Cerebellar cortex (tissue), 1 donor: ENCODE measurements at regions not wholly inside any gene's neighbourhood (a gene's known extent, or its start where the extent isn't known, plus 50 kb on each side); places are given as distances from the start of the nearest gene placed in this dataset.

Source experiments
- DNase-seq: peaks from one replicate; pipeline ENCODE4 v3.0.0-alpha.2; 2015; ENCODE audit warnings: low spot score

DNA sequence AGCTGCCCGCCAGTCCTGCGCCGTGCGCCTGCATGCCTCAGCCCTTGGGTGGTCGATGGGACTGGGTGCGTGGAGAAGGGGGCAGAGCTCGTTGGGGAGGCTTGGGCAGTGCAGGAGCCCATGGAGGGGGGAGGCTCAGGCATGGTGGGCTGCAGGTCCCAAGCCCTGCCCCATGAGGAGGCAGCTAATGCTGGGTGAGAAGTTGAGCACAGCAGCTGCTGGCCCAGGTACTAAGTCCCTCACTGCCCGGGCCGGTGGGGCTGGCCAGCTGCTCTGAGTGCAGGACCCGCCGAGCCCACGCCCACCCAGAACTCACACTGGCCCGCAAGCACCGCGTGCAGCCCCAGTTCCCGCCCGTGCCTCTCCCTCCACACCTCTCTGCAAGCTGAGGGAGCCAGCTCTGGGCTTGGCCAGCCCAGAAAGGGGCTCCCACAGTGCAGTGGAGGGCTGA, 764.3 kb upstream of the TYRP1 start:
- DNase-seq, result no peak

DNA sequence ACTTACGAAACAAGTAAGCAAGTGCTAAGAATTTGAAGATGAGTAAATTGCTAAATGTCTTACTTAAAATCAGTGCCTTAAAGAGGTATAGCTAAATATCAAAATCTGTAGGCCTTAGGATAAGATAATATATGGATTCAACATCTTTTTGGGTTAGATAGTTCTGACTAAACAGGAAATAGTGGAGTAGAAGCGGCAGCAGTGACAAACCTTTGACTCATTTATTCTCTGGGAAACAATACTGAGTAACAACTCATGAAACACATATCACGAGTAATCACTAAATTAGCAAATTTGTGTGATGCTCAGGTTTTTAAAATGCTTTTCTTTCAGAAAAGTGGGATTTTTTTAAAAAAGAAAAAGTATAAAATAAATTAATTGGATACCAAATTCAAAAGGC, 762.1 kb upstream of the TYRP1 start:
- DNase-seq, result no peak

DNA sequence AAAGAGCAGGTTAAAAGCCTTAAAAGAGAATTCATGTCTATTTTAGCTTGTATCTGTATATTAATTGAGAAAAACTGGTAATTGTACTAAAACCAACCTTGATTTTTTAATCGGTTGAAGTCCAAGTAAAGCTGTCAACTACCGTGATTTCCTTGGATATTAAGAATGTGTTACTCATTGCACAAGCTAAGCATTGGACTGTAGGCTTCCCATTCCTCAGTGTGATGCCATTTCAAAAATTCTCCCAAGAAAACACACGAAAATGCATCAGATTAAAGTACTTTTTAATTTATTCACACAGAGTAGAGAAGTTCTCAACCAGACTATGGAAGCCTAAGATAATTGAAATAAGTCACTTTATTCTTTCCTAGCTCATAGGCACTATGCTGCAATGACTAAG, 761.4 kb upstream of the TYRP1 start:
- DNase-seq, result no peak

DNA sequence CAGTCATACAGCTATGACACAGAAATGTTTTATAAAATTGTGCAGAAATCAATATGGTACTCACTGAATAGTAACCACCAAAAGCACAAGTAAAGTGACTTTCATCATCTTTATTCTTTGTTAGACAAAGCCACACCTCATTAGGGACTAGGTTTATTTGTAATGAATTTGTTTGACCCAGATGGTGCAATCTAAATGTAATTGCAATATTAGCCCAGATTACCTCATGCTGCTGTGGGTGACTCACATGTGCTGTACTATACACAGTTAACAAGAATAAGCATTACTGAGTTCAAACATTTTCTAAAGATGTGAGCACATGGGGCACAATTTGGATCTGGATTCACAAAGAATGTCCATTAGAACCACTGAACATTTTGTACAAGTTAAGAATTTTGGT, 759.3 kb upstream of the TYRP1 start:
- no peak for DNase-seq

DNA sequence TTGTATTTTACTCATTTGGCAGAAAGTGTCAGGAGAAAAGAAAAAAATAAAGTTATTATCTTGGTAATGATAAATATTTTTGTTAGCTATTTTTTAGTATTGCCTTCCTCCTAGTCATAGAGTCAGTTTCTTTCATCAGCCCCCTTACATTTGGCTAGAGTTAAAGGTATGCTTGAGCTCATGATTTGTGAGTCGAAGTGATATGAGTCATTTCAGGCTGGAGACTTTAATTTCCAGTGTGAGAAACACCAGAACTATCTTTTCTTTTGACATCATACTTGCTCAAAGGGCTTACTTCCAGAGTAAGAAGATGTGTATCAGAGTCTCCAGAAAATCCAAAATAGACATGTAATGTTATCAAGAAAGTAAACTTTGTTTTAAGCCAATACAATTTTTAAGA, 746.7 kb upstream of the TYRP1 start:
- DNase-seq, result no peak

DNA sequence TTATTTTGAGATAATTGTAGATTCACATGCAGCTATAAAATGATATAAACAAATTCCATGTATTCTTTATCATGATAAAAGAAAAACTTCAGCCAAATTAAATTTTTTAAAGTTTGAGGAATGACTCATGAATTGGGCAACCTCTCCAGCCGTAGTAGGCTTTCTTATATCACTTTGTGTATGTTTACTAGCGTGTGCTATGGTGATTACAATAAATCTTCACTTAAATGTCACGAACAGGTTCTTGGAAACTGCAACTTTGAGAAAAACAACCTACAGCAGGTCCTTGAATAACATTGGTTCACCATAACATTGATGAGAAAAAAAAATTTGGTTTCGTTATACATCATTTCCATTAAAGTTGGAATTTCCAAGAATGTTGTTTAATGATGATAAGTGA, 730.9 kb upstream of the TYRP1 start:
- no peak for DNase-seq

DNA sequence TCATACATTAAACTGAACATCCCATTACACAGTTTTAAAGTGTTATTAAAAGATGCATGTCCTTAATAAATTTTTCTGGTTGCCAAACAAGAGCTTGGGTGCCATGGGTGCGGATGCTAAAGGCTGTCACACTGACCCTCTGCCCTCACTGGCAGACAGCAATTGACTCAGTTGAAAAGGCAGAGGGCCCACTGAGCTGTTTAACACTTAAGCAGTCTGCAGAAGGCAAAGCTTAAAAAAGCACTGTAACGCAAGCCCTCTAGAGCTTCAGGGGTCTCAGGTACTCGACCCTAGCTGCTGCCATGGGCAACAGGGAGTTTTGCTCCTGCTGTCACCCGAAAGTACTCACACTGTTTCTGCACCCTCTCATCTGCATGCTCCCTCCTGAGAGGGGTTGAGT, 726.4 kb upstream of the TYRP1 start:
- no peak for DNase-seq

DNA sequence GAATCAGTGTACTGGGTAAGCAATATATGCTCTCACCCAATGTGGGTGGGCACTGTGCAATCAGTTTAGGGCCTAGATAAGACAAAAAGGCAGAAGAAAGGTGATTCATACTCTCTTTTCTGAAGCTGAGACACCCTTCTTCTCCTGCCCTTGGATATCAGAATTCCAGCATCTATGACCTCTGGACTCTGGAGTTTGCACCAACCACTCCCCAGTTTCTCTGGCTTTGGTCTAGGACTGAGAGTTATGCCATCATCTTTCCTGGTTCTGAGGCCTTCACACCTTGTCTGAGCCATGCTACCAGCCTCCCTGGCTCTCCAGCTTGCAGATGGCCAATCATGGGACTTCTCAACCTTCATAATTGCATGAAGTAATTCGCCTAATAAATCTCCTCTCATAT, 724.6 kb upstream of the TYRP1 start:
- no peak for DNase-seq

DNA sequence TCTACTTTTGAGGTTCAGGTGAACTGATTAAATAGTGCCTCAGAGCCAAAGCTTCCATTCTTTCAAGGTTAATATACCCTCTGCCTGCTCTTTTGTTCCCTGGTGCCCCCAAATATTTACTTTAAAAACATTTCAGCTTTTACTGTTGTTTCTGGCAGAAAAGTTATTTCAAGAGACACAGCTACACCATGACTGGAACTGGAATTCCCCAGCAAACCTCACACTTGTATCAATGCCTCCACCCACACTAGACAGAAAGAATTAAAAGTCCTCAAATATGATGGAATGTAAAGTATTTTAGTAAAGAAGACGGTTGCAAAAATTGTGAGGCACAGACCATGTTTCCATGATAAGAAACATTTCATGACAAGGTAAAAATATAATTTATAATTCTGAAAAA, 720.2 kb upstream of the TYRP1 start:
- no peak for DNase-seq

DNA sequence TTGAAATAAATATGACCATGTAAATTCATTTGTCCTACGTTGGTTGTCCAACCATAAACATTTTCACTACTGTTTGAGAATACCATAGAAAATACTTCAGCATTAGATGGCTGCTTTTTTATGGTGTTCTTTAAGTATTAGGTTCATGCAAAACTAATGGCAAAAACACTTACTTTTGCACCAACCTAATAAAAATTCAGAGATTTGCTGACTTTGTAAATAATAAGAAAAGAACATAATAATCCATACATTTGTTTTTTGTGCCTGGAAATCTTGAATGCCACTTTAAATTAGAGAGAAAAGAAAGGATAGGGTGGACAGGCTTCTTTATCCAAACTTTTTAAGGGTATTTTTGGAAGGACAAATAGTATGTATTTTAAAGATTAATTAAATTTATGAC, 719.7 kb upstream of the TYRP1 start:
- DNase-seq, result no peak

DNA sequence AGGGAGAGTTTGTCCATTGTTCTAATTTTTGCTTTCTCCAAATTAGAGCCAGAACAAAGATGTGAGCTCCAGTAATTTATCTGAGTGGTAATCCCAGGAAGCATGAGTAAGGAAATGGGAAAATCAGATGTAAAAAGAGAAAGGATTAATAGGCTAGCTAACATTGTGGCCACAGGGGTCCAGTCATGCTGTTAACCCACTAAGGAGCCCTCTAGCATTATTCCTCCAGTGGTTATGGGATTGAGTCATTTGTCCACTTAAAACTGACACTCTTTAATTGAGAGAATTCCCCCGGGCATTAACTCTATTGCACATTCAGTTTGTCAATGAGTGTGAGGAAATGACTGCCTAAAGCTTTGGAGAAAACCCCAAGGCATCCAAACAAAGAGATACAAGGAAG, 700.3 kb upstream of the TYRP1 start:
- no peak for DNase-seq

DNA sequence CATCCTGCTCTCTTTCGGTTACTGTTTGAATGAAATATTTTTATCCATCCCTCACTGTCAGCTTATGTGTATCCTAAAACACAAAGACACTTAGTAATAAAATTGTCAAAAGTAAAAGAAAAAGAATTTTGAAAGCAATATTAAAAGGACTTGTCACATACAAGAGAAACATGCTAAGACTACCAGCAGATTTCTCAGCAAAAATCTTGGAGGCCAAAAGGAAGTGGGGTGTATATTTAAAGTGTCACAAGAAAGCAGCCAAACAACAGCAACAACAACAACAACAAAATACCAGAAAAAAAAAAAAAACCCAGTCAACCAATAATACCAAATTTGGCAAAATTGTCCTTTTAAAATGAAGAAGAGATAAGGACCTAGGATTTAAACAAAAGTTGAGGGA, 678.7 kb upstream of the TYRP1 start:
- no peak for DNase-seq

DNA sequence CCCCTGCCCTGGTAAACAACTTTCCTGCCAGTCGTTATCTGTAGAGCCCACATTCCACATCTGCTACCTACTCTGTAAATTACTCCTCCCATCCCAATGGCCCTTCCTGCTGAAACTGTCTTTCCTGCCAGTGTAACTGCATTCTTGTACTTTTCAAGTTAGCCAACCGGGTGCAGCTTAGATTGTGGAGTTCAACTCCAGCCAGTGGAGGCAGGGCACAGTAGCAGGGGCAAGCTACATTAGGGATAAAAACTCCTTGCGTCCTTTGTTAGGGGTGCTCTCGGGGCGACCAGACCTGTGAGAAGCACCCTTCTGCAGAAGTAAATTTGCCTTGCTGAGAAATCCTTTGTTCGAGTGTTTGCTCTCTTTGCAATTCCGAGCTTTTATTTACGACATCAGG, 639.0 kb upstream of the TYRP1 start:
- no peak for DNase-seq

DNA sequence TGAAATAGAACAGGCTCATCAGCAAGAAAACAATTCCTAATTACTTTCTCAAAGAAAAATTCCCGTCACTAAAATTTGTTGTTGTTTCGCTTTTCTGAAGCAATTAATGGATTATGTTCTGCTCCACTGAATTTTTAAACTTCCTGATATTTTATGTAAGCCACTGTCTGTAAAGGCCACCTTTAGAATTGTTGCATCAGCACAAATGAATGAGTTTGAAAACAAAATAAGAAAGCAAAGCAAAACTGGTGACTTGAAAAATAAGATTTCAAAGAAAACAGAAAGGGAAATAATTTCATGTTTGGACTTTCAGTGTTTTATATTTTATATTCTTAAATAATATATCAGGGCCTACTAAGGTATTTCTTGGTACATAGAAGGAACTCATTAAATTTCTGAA, 636.3 kb upstream of the TYRP1 start:
- DNase-seq, result no peak

DNA sequence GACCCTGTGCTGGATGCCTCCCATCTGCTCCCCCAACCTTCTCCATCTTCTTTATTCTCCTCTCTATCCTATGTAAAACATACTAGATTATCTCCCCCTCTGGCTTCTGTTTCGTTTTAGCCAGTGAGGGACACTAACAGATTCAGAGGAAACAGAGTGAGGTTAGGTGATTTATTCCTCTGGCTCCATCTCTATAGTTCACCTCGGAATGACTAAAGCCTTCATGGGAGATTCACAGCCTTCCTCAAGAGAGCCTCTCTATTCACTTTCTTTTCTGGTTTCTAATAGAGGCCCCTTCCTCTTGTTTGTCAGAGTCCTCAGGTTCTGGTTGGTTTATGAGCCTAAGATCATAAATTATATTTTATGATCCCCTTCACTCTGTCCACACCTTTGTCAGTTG, 633.1 kb upstream of the TYRP1 start:
- no peak for DNase-seq

DNA sequence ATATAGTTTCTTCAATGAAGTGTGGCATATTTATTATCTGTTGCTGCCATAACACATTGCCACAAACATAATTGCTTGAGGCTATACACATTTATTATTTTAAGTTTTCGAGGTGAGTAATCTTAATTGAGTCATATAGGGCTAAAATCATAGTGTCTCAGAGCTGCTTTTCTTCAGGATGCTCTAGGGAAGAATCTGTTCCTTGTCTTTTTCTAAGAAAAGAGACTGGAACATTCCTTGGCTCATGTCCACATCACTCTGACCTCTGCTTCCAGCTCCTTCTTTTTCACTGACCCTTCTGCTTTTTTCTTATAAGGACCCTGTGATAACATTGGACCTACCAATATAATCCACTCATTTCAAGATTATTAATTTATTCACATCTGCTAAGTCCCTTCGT, 632.4 kb upstream of the TYRP1 start:
- no peak for DNase-seq

DNA sequence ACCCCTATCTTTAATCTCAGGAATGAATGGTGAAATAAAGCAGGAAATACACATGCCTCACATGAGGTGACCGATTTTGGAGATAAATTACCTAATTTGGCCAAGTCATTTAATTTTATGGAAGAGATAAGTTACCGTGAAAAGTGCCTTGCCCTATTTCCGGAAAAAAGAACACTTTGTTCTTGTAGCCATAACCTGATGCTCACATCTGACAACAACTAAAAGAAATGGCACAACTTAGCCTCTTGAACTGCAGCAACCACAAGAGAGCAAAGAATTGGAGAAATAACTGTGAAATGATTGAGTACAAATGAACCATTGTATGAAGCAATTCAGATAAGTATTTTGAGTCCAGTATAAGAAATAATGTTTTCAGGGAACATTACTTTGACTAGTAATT, 628.1 kb upstream of the TYRP1 start:
- DNase-seq, result no peak

DNA sequence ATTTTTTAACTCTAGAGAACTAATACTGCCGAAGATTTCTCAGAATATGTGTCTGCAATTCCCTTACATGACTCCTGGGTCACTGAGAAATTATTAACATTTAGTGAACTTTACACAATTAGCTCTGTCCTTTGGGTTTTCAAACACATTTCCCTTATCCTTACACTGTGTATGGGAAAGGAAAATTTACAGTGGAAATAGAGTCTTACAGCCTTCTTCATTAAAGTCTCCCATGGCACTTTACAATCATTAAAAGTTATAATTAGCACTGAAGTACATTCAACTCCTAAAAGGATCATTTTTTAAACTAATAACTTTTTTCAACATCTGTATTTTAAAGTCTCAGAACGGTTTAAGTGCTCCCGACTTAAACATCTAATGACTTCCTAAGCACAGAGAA, 627.5 kb upstream of the TYRP1 start:
- DNase-seq, result no peak

DNA sequence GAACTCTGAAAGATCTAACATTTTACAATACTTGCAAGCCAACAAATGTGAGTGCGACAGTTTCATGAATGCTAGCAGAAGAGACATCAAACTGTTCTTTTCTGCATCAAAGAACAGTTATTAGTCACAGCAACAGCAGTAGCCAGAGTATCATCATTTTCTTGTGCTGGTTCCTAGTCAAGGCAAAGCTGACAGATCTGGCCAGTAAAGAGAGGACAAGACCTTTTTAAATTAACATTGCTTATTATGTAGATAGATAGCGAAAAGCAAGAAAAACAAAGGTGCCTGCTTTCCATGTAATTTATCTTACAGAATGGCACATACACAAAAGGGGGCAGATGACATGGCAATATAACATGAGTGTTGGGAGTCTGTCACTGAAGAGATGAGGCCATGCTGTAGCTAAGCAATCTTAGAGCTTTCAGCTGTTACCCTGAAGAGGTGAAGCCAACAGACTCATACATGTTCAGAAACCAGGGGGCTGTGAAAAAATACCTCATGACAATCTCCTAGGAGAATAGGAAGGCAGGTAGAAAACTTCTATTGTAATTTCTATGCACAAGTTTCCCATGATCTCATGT, 626.6 kb upstream of the TYRP1 start:
- DNase-seq, result no peak

DNA sequence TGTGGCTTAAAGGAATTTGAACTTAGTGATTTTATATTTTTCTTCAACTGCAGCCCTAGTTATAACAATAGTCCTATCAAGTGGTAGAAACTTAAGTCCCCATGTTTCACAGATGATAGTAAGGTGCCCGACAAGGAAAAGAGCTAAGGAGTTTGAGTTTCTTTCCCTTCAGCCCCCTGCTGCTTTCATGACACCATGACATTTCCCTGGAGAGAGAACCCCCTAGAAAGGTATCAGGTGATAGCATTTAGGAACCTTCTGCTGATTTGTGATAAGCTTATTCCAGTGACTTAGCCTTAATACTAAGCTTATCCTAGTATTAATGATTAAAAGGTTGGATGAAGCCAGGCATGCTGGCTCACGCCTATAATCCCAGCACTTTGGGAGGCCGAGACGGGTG, 623.8 kb upstream of the TYRP1 start:
- no peak for DNase-seq

DNA sequence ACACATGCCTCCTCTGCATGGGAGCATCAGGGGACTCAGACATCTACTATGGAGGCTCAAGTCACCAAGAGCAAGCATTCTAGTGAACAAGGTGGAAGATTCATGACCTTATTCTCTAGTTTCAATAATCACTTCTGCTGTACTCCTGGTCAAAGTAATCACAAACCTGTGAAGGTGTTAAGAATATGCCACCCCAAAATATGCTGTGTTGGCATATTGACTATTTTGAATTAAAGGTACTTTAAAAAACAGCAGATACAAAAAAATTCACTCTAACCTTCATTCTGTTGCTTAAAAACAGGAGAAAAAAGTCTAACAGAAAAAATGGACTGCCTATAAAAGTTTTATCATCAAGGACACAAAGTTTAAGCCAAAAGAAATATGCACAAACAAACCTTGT, 607.8 kb upstream of the TYRP1 start:
- DNase-seq, result no peak

DNA sequence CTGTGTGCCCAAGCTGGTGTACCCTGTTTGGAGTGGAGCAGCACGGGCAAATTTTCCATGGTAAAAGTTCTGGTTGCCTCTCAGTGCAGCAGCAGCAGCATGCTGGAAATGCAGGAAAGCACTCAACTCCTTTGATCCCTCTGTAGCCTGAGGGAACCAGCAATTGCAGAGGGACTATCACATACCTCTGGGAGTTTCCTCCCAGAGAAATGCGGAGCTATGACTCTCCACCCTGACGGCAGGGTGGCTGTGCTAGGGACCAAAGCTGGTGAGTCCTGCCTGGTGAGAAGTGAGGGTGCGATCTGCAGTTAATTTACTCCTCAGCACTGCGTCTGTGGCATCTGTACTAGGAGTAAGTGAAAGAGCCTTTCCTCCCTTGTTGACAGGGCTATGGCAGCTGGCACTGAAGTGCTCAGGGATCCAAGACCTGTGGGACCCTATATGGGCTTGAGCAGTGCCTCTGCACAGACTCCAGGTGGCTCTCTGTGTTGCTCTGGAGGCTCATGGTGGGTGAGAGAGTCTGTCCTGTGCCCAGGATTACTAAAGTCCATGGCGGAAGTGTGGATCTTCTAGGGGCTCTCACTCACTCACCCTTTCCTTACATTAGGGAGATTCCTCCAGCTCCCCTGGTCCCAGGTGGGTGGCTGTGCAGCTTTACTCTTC, 601.2 kb upstream of the TYRP1 start:
- DNase-seq, result no peak

DNA sequence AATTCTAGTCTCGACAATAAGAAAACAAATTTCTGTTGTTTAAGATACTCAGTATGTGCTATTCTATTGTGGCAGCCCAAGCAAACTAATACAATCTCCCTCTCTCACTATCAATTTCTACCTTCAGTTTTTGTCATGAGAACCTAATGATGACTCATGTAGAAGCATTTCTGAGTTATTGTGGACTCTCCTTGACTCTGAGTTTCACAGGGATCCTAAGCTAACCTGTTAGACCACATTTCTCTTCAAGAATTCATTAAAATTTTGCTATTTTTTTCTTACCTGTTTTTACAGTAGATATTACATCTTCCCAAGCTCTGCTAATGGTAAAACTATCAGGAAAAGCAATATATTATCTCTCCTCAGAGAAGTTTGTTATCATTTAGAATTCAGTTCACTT, 599.1 kb upstream of the TYRP1 start:
- DNase-seq, result no peak

DNA sequence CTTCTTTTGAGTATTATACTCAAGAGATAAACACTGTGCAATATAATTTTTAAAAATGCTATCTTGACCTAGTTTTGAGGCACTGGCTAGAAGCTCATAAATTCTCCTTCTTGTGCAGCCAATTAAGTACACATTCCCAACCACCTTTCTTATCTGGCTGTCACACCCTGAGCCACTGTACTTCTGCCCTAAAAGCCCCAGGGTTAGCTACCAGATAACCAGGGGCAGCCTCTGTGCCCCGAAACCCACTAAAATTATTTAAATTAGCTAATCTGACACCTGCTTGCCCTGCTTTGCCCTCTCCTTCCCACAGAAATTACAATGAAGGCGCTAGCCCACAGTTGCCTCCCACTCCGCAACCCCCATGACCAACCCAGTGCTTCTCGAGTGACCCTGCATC, 597.3 kb upstream of the TYRP1 start:
- no peak for DNase-seq

DNA sequence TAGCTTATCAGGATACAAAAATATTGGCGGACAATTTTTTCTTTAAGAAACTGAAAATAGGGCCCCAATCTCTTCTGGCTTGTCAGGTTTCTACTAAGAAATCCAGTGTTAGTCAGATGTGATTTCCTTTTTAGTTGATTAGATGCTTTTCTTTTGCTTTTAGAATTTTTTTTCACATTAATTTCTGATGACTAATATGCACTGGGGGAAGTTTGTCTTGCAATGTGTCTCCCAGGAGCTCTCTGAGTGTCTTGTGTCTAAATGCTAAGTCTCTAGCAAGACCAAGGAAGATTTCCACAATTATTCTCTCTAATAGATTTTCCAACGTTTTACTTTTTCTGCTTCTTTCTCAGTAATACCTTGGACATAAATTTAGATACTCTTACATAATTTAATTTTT, 559.8 kb upstream of the TYRP1 start:
- DNase-seq, result no peak
